GM12874 (cell line): ENCODE measurements at regions not wholly inside any gene's neighbourhood (a gene's known extent, or its start where the extent isn't known, plus 50 kb on each side); places are given as distances from the start of the nearest gene placed in this dataset.

Experiments
- TF ChIP-seq, protein P1 (sequence below): IDR thresholded peaks from 2 replicates; pipeline ENCODE4 v1.5.1; 2011; ENCODE audit warnings: low read depth, mild to moderate bottlenecking, control low read depth, low read length, moderate library complexity; ENCODE audit not compliant: insufficient read depth

DNA sequence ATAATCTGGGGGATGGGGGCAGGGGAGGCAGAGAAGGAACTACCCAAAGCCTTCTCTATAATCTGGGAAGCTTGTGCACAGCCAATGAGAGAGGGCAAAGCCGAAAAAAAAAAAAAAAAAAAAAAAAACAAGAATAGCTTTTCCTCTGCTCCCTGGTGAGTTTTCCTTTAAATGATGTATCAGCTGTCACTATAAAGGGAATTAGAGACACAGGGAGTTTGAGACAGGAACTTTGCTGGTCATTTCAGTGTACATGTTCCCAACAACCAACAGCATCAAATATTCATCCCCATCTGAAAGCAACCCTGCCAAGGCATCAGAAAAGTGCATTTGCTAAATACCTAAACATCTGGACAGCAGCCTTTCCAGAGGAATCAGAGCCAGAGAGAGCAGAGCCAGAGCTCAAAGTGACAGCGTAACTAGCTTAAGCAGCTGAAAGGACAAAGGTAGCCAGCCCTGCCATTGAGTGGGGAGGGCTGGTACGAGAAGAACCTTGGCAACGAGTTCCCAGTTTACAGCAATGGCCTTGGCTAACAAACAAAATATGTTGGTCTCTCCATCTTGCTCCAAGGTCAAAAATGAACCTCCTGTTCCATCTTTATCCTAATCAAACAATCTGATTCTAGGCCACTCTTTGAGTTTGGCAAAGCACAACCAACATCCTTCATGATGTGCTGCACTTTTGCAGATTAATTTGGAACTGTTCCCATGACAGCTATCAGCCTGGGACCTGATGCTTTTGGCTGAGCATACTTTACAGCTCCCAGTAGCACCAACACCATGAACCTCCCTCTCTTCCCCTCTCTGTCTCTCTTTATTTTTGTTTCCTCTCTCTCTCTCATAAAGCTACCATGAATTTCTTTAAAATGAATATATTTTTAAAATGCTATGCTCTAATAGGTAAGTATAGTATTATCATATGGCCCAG, 143.7 kb upstream of the GNAO1 start:
- TF ChIP-seq, protein P1, sequence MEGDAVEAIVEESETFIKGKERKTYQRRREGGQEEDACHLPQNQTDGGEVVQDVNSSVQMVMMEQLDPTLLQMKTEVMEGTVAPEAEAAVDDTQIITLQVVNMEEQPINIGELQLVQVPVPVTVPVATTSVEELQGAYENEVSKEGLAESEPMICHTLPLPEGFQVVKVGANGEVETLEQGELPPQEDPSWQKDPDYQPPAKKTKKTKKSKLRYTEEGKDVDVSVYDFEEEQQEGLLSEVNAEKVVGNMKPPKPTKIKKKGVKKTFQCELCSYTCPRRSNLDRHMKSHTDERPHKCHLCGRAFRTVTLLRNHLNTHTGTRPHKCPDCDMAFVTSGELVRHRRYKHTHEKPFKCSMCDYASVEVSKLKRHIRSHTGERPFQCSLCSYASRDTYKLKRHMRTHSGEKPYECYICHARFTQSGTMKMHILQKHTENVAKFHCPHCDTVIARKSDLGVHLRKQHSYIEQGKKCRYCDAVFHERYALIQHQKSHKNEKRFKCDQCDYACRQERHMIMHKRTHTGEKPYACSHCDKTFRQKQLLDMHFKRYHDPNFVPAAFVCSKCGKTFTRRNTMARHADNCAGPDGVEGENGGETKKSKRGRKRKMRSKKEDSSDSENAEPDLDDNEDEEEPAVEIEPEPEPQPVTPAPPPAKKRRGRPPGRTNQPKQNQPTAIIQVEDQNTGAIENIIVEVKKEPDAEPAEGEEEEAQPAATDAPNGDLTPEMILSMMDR = no peak

DNA sequence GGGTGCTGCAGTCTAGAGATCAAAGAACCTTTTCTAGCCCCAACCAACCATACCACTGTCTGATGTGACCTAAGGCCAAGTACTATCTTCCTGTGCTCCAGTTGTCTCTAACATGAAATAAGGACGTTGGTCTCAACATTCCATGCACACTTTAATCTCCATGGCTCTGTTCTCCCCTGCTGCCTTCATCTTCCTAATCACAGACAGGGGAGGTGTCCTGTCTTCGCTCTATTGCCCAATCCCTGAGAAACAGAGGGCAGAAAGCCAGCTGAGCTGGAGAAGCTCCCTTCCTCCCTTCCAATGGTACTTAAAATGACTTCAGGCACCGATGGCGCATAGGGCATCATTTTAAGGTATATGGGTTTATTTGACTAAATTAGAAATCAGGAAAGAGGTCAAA, 148.9 kb upstream of the GNAO1 start:
- TF ChIP-seq, protein P1 = no peak

DNA sequence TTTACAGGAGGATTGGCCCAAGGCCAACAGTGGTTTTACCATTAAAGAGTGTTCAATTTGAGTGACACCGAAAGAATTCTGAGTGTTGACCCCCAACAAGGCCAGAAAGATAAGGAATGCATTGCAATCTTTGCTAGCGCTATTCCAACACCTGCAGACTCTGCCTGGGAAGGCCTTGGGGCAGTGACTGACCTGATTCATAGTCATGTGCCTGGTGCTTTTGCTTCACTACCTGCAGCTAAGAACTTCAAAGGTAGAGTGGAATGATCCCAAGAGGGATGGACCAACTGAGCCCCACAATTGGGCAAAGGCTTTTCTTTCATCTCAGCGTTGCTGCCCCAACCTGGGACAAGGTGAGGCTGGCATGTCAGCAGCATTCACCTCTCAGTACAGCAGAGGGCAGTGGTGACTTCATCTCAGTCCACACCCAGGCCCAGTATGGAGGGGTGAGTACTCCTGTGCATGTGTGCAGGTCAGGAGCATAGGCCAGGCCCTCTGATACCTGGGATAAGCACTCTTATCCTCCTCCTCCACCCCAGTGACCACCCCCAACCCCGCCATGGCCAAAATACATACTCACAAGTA, 149.6 kb upstream of the GNAO1 start:
- TF ChIP-seq, protein P1 = peak; percentile 60

DNA sequence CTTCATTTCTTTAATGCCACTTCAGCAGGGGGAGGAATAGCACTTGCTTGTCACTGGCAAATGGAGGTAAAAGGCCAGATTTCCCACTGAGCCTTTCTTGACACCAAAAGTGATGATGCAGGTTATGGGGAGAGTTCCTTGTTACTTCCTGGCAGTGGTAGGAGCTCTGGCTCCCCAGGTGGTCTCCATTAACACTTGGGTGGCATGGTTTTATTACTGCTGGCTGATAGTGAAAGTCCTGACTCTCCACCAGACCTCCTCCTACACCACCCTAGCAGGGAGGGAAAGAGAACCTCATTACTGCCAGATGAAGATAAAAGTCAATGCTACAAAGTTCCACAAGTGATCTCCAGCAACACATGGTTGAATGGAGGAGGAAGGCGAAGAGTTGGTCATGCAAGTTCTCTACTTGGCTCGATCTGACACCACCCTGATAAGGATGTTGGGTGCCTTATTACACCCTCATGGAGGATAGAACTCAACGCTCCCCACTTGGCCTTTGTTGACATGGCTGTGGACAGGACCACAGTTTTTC, 152.7 kb upstream of the GNAO1 start:
- TF ChIP-seq, protein P1 = no peak

DNA sequence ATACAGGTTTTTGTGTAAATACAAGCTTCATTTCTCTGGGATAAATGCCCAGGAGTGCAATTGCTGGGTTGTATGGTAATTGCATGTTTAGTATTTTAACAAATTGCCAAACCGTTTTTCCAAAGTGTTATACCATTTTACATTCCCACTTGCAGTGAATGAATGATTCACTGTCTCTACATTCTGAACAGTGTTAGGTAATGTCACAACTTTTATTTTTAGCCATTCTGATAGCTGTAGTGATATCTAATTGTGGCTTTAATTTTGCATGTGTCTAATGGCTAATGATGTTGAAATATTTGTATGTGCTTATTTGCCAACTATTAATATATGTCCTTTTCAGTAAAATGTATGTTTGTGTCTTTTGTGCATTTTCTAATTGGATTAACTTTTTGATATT, 156.9 kb upstream of the CES5A start:
- TF ChIP-seq, protein P1 = no peak

DNA sequence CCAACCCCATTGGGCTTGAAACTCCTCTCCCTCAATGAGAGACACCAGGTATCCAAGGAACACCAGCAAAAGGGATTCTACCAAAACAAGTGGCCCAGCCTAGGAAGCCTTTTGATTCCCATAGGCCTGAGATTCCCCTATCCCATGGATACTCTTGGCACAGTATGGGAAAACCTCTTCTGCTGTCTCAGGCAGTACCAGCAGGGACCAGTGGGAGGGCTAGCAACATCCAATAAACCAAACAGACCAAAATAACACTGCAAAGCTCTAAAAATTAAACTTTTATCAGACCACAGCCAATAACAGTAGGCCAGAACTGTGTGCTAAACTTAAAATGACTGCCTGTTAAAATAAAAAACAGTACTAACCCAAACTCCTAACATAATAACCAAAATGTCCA, 153.9 kb upstream of the CES5A start:
- TF ChIP-seq, protein P1 = no peak

DNA sequence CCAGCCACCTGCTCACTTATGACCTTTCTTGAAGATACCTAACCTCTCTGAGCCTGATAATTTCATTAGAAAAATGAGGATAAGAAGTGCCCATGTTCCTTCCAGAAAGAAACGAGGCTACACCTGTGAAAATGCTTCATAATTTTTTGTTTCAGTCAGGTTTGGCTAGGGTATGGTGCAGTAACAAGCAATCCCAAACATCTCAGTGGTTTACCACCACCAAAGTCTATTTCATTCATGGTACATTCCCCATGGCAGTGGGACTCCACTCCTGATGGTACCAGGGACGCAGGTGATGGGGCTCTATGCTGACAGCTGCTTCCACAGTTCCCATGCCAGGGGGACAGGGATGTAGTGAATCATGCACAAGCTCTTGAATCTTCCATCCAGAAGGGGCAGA, 147.6 kb upstream of the CES5A start:
- TF ChIP-seq, protein P1 = no peak
